ENCODE measurements at regions not wholly inside any gene's neighbourhood (a gene's known extent, or its start where the extent isn't known, plus 50 kb on each side); places are given as distances from the start of the nearest gene placed in this dataset.

DNA sequence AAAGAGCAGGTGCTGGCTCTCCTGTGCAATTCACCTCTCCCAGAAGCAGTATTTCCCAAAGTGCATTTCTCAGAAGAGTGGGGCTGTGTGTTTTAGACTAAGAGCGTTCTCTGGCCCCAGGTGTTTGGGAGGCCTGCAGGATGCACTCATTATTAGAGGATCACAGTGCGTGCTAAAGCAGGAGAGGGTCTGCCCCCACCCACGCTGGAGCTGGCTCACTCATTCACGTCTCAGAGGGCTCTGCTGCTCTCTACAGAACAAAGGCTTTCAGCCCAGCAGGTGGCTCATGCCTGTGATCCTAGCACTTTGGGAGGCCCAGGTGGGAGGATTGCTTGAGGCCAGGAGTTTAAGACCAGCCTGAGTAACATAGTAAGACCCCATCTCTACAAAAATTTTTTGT, 756.7 kb downstream of the UQCRFS1 start (continued):
- no peak for TF ChIP-seq STAT6 (CRISPR knock-in tag; conservative IDR thresholded peaks at IDR 0.05; ENCODE audit: low read depth)
- TF ChIP-seq, protein P1, sequence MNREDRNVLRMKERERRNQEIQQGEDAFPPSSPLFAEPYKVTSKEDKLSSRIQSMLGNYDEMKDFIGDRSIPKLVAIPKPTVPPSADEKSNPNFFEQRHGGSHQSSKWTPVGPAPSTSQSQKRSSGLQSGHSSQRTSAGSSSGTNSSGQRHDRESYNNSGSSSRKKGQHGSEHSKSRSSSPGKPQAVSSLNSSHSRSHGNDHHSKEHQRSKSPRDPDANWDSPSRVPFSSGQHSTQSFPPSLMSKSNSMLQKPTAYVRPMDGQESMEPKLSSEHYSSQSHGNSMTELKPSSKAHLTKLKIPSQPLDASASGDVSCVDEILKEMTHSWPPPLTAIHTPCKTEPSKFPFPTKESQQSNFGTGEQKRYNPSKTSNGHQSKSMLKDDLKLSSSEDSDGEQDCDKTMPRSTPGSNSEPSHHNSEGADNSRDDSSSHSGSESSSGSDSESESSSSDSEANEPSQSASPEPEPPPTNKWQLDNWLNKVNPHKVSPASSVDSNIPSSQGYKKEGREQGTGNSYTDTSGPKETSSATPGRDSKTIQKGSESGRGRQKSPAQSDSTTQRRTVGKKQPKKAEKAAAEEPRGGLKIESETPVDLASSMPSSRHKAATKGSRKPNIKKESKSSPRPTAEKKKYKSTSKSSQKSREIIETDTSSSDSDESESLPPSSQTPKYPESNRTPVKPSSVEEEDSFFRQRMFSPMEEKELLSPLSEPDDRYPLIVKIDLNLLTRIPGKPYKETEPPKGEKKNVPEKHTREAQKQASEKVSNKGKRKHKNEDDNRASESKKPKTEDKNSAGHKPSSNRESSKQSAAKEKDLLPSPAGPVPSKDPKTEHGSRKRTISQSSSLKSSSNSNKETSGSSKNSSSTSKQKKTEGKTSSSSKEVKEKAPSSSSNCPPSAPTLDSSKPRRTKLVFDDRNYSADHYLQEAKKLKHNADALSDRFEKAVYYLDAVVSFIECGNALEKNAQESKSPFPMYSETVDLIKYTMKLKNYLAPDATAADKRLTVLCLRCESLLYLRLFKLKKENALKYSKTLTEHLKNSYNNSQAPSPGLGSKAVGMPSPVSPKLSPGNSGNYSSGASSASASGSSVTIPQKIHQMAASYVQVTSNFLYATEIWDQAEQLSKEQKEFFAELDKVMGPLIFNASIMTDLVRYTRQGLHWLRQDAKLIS (CRISPR knock-in tag; IDR thresholded peaks at IDR 0.05; ENCODE audit: borderline replicate concordance), result no peak
- TF ChIP-seq HMGXB4 (CRISPR knock-in tag; IDR thresholded peaks at IDR 0.05), result no peak
- TF ChIP-seq MXD4 (CRISPR knock-in tag; IDR thresholded peaks at IDR 0.05; ENCODE audit: borderline replicate concordance), result no peak
- no peak for TF ChIP-seq HMGA2 (CRISPR knock-in tag; IDR thresholded peaks at IDR 0.05)
- TF ChIP-seq CREM (CRISPR knock-in tag; IDR thresholded peaks at IDR 0.05), result no peak
- TF ChIP-seq ZNF671 (CRISPR knock-in tag; IDR thresholded peaks at IDR 0.05), result no peak
- no peak for TF ChIP-seq SOX15 (CRISPR knock-in tag; IDR thresholded peaks at IDR 0.05)

DNA sequence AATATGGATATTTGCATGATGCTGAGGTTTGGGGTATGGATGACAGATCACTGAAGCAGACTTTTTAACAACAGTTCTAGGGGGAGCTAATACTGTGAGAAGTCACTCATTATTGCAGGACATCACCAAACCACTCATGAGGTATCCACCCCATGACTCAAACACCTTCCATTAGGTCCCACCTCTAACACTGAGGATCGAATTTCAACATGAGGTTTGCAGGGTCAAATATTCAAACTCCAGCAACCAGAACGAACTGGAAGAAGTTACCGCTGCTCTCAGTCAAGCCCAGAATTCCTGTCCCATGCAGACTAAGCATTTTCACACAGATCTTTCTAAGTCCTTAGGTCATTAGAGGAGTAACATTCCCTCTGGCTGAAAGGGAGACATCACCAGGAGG, 758.9 kb downstream of the UQCRFS1 start:
- Mint-ChIP-seq H3K36me3 (peaks cover 3% of the 10 kb centered on the region; the same call in 1 of the 2 replicates), H3K4me1 (peaks cover 22% of the 10 kb centered on the region), H3K27ac (no peak overlapping the region), H3K9me3 (peaks cover 4% of the 10 kb centered on the region; the same call in 1 of the 2 replicates), H3K4me3 (no peak overlapping the region), H3K27me3 (ENCODE audit: low read depth) (no peaks in the 10 kb centered on the region)
- ATAC-seq (no peak), DNase-seq (ENCODE audit: low spot score) (no peak)
- ChIA-PET CTCF (no interaction called here), POLR2A (interaction anchor here (0.6 kb wide), 1 partner anchor 89 kb away, joined by 6 read pairs; no protein-coding TSS in a partner anchor)
- TF ChIP-seq IRF1 (CRISPR knock-in tag; IDR thresholded peaks at IDR 0.05), result no peak
- no peak for TF ChIP-seq HMGXB4 (CRISPR knock-in tag; IDR thresholded peaks at IDR 0.05)
- no peak for TF ChIP-seq NFYB (CRISPR knock-in tag; conservative IDR thresholded peaks at IDR 0.05; ENCODE audit: low read depth)
- TF ChIP-seq, protein P2, sequence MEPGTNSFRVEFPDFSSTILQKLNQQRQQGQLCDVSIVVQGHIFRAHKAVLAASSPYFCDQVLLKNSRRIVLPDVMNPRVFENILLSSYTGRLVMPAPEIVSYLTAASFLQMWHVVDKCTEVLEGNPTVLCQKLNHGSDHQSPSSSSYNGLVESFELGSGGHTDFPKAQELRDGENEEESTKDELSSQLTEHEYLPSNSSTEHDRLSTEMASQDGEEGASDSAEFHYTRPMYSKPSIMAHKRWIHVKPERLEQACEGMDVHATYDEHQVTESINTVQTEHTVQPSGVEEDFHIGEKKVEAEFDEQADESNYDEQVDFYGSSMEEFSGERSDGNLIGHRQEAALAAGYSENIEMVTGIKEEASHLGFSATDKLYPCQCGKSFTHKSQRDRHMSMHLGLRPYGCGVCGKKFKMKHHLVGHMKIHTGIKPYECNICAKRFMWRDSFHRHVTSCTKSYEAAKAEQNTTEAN (CRISPR knock-in tag; IDR thresholded peaks at IDR 0.05), result no peak
- TF ChIP-seq, protein P3, sequence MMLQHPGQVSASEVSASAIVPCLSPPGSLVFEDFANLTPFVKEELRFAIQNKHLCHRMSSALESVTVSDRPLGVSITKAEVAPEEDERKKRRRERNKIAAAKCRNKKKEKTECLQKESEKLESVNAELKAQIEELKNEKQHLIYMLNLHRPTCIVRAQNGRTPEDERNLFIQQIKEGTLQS (CRISPR knock-in tag; conservative IDR thresholded peaks at IDR 0.05), result no peak
- TF ChIP-seq, protein P4, sequence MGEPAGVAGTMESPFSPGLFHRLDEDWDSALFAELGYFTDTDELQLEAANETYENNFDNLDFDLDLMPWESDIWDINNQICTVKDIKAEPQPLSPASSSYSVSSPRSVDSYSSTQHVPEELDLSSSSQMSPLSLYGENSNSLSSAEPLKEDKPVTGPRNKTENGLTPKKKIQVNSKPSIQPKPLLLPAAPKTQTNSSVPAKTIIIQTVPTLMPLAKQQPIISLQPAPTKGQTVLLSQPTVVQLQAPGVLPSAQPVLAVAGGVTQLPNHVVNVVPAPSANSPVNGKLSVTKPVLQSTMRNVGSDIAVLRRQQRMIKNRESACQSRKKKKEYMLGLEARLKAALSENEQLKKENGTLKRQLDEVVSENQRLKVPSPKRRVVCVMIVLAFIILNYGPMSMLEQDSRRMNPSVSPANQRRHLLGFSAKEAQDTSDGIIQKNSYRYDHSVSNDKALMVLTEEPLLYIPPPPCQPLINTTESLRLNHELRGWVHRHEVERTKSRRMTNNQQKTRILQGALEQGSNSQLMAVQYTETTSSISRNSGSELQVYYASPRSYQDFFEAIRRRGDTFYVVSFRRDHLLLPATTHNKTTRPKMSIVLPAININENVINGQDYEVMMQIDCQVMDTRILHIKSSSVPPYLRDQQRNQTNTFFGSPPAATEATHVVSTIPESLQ (CRISPR knock-in tag; IDR thresholded peaks at IDR 0.05), result no peak
- TF ChIP-seq ZNF232 (CRISPR knock-in tag; IDR thresholded peaks at IDR 0.05), result no peak
- TF ChIP-seq, protein P5, sequence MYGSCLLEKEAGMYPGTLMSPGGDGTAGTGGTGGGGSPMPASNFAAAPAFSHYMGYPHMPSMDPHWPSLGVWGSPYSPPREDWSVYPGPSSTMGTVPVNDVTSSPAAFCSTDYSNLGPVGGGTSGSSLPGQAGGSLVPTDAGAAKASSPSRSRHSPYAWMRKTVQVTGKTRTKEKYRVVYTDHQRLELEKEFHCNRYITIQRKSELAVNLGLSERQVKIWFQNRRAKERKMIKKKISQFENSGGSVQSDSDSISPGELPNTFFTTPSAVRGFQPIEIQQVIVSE (CRISPR knock-in tag; IDR thresholded peaks at IDR 0.05; ENCODE audit: borderline replicate concordance), result no peak
- no peak for TF ChIP-seq E2F5 (CRISPR knock-in tag; IDR thresholded peaks at IDR 0.05)
- TF ChIP-seq ETV6 (CRISPR knock-in tag; IDR thresholded peaks at IDR 0.05), result no peak

All from WTC11 (cell line).